A673 (cell line): ENCODE measurements at regions not wholly inside any gene's neighbourhood (a gene's known extent, or its start where the extent isn't known, plus 50 kb on each side); places are given as distances from the start of the nearest gene placed in this dataset.

Experiments
- EZH2 ChIP-seq: fragments of 200-600 bp; sonication (generic); IDR thresholded peaks from 2 replicates; pipeline ENCODE4 v1.6.1; 2017; ENCODE audit warnings: borderline replicate concordance, low read depth, mild to moderate bottlenecking, mixed read lengths, antibody characterized with exemption, low read length; ENCODE audit not compliant: poor library complexity, severe bottlenecking
- TF ChIP-seq, protein P1 (sequence below): fragments of 300-800, 200-600 bp; sonication (generic); conservative IDR thresholded peaks from 2 replicates; pipeline ENCODE4 v1.5.1; 2017; ENCODE audit warnings: low read depth, mild to moderate bottlenecking, antibody characterized with exemption, low read length, moderate library complexity, mixed read lengths

DNA sequence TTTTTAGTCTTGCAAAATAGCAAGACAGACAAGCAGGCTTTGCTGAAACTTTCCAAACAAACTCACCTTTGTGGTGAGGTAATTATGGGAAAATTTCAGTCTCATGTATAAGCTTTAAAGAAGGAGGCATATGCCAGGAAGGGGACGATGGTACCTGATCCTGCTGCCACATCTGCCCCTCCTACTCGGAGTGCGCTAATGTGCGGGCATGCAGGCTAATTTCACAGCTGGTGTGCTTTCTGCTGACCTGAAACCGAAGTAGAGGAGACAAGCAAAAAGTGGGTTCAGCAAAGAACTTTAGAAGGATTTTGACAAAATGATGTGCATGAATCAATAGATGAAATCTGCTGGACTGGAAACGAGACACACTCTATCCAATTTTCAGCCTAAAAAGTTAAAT, 117.1 kb upstream of the IRX4 start:
- TF ChIP-seq, protein P1, sequence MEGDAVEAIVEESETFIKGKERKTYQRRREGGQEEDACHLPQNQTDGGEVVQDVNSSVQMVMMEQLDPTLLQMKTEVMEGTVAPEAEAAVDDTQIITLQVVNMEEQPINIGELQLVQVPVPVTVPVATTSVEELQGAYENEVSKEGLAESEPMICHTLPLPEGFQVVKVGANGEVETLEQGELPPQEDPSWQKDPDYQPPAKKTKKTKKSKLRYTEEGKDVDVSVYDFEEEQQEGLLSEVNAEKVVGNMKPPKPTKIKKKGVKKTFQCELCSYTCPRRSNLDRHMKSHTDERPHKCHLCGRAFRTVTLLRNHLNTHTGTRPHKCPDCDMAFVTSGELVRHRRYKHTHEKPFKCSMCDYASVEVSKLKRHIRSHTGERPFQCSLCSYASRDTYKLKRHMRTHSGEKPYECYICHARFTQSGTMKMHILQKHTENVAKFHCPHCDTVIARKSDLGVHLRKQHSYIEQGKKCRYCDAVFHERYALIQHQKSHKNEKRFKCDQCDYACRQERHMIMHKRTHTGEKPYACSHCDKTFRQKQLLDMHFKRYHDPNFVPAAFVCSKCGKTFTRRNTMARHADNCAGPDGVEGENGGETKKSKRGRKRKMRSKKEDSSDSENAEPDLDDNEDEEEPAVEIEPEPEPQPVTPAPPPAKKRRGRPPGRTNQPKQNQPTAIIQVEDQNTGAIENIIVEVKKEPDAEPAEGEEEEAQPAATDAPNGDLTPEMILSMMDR, result no peak
- TF ChIP-seq EZH2, result no peak
